DOHH2 (cell line): ENCODE measurements at regions not wholly inside any gene's neighbourhood (a gene's known extent, or its start where the extent isn't known, plus 50 kb on each side); places are given as distances from the start of the nearest gene placed in this dataset.

Experiments
- EZH2phosphoT487 ChIP-seq: fragments of 200-600 bp; sonication (generic); IDR thresholded peaks from 2 replicates; pipeline ENCODE4 v1.6.1; 2017; ENCODE audit warnings: borderline replicate concordance, mild to moderate bottlenecking, antibody characterized with exemption, low read length, moderate library complexity, mixed read lengths
- TF ChIP-seq, protein P1 (sequence below): fragments of 200-600 bp; sonication (generic); IDR thresholded peaks from one replicate; pipeline ENCODE4 v1.5.1; 2014; ENCODE audit warnings: antibody characterized with exemption, mild to moderate bottlenecking, low read depth, low read length; ENCODE audit not compliant: poor library complexity, severe bottlenecking

DNA sequence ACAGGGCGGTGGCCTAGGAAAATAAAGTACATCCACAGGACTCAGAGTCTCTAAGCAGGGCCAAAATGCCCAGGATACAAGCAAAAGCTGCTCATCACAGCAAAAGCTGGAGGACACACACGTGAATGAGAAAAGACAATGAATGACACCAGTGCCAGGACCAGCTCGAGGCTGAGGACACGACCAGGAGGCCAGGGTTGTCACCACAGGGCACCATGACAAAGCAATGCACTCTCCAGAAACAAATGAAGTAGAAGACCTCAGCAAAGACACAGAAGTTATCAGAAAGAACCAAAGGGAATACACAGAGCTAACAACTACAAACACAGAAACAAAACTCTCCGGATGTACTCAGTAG, 92.1 kb downstream of the FOXL3 start:
- TF ChIP-seq, protein P1, sequence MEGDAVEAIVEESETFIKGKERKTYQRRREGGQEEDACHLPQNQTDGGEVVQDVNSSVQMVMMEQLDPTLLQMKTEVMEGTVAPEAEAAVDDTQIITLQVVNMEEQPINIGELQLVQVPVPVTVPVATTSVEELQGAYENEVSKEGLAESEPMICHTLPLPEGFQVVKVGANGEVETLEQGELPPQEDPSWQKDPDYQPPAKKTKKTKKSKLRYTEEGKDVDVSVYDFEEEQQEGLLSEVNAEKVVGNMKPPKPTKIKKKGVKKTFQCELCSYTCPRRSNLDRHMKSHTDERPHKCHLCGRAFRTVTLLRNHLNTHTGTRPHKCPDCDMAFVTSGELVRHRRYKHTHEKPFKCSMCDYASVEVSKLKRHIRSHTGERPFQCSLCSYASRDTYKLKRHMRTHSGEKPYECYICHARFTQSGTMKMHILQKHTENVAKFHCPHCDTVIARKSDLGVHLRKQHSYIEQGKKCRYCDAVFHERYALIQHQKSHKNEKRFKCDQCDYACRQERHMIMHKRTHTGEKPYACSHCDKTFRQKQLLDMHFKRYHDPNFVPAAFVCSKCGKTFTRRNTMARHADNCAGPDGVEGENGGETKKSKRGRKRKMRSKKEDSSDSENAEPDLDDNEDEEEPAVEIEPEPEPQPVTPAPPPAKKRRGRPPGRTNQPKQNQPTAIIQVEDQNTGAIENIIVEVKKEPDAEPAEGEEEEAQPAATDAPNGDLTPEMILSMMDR = no peak
- TF ChIP-seq EZH2phosphoT487 = no peak
